Loucy (cell line): ENCODE measurements at regions not wholly inside any gene's neighbourhood (a gene's known extent, or its start where the extent isn't known, plus 50 kb on each side); places are given as distances from the start of the nearest gene placed in this dataset.

Experiments used
- EZH2phosphoT487 ChIP-seq: fragments of 200-600 bp; IDR thresholded peaks from 2 replicates; pipeline ENCODE4 v1.6.1; 2018; ENCODE audit warnings: antibody characterized with exemption, mild to moderate bottlenecking, moderate library complexity, borderline replicate concordance
- TF ChIP-seq, protein P1 (sequence below): fragments of 200-600 bp; sonication (generic); conservative IDR thresholded peaks from 2 replicates; pipeline ENCODE4 v1.5.1; 2014; ENCODE audit warnings: mild to moderate bottlenecking, antibody characterized with exemption, low read length

DNA sequence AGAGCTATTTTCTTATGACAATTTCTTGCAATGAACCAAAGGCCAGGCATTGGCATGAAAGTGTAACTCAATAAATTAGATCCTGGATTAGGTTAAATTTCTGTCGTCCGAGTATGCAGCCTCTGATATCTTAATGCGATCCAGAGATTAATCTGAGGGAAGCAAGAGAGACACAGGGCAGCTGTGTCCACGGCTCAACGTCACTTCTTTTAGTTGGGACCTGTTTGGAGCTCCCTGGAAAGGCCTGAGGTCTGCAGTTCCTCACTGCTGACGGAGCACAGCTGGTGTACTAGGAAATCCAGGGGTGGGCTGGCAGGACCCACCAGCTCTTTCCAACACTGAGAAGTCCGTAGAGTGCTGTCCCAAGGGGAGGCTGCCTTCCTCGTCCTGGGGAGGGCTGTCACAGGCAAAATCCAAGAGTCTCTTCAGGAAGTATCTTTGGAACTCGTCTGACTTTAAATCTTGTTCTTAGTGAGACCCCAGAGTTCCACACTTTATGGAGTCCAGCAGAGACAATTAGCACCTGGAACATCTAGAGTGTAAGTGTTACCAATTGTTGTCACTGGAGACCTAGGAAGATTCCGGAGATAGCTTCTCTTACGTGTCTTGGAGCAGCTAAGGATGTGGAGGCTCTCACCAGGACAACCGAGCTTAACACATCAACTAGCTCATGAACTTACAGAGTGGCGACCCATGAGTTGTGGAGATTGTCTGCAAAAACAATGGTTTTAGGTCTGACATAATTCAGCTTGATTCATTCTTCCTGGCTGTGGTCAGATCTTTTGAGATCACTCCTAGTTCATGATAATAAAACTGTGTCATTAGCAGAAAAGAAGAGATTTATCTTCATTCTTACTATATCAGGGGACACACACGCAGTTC lies 173.7 kb downstream of the ACKR3 start:
- TF ChIP-seq, protein P1, sequence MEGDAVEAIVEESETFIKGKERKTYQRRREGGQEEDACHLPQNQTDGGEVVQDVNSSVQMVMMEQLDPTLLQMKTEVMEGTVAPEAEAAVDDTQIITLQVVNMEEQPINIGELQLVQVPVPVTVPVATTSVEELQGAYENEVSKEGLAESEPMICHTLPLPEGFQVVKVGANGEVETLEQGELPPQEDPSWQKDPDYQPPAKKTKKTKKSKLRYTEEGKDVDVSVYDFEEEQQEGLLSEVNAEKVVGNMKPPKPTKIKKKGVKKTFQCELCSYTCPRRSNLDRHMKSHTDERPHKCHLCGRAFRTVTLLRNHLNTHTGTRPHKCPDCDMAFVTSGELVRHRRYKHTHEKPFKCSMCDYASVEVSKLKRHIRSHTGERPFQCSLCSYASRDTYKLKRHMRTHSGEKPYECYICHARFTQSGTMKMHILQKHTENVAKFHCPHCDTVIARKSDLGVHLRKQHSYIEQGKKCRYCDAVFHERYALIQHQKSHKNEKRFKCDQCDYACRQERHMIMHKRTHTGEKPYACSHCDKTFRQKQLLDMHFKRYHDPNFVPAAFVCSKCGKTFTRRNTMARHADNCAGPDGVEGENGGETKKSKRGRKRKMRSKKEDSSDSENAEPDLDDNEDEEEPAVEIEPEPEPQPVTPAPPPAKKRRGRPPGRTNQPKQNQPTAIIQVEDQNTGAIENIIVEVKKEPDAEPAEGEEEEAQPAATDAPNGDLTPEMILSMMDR: no peak
- TF ChIP-seq EZH2phosphoT487: no peak
